HG02884 (cell line): ENCODE measurements at regions not wholly inside any gene's neighbourhood (a gene's known extent, or its start where the extent isn't known, plus 50 kb on each side); places are given as distances from the start of the nearest gene placed in this dataset.
"Not testable (repeated sequence)": the region's sequence is repeated elsewhere in the genome, so short reads cannot be mapped to it uniquely, and the experiment has no call there.

Experiments used
- ATAC-seq: cut with Tn5 transposase; IDR thresholded peaks from one replicate; pipeline ENCODE4 v1.9.1; 2021; ENCODE audit warnings: mild to moderate bottlenecking, moderate library complexity; ENCODE audit not compliant: unreplicated experiment

DNA sequence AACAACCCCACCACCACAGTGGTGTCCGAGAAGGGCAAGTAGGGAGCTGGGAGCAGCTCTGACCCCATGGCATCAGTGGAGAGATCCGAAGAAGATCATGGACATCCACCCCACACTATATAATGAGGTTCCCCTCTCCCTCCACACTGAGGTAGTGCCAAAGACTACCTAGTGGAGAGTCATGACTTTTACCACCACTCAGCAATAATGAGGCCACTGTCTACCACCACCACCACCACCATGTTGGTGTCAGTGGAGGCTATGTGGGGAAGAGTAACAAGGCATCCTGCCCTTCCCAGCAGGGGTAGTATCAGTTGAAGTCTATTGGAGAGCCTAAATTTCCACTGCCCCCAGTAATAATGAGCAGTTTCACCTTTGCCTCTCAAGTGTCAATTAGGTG, 321.7 kb upstream of the ZC3H15 start:
- ATAC-seq, result no peak

DNA sequence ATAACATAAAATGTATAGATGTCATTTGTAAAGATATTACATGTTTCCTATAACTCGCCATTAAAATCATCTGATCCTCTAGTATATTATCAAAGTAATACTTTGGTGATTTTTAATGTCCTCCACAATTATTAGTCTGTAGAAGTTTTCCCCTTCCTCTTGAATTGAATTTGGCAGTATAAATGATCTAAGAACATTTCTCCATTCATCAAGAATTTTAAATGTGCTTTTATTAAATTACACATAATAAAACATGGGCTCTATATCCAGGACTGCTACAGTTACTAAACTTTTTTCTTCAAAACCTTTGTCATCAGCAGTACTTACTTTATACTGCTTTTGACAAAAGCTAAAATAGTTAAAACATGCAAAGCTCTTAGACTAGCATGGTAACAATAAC, 315.4 kb upstream of the ZC3H15 start:
- no peak for ATAC-seq

DNA sequence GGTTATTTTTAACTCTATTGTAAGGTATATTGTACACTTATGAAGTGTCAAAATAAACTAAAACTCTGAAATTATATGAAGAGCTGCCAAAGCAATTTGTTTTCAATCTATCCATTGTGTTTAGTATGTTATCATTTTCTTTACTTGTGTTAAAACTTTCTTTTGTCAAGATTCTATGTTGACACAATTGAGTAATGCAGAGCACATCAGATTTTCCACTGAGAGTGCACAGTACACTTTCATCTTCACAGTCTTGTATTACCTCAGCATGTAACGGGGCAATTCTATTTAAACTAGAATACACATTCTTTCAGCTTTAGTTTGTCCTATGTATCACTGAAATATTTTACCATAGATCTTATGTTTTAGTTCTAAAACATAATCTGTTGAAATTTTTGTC, 304.4 kb upstream of the ZC3H15 start:
- ATAC-seq, result no peak

DNA sequence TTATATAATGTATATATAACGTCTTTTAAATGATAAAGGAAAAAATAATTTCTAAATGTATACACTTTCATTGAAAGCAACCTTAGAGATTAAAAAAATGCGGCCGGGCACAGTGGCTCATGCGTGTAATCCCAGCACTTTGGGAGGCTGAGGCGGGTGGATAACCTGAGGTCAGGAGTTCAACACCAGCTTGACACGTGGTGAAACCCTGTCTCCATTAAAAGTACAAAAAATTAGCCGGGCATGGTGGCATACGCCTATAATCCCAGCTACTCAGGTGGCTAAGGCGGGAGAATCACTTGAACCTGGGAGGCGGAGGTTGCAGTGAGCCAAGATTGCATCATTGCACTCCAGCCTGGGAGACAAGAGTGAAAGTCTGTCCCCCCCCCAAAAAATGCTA, 303.7 kb upstream of the ZC3H15 start:
- not testable (repeated sequence) for ATAC-seq

DNA sequence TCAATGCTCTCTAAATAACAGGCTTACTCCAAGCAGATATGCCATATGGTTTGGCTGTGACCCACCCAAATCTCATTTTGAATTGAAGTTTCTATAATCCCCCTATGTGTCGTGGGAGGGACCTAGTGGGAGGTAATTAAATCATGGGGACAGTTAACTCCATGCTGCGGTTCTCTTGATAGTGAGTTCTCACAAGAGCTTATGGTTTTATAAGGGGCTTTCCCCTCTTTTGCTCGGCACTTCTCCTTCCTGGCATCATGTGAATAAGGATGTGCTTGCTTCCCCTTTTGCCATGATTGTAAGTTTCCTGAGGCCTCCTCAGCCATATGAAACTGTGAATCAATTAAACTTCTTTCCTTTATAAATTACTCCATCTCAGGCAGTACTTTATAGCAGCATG, 302.7 kb upstream of the ZC3H15 start:
- no peak for ATAC-seq

DNA sequence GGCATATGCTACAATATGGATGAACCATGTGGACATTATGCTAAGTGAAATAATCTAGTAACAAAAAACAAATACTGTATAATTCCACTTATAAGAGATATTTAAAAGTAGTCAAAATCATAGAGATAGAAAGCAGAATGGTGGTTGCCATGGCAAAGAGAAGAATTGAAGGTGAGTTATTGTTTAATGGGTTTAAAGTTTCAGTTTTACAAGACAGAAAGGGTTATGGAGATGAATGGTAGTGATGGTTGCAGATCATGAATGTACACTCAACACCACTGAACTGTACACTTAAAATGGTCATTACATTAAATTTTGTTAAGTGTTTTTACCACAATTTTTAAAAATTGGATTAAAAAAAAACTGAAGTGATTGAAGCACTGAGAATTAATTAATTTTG, 298.2 kb upstream of the ZC3H15 start:
- no peak for ATAC-seq

DNA sequence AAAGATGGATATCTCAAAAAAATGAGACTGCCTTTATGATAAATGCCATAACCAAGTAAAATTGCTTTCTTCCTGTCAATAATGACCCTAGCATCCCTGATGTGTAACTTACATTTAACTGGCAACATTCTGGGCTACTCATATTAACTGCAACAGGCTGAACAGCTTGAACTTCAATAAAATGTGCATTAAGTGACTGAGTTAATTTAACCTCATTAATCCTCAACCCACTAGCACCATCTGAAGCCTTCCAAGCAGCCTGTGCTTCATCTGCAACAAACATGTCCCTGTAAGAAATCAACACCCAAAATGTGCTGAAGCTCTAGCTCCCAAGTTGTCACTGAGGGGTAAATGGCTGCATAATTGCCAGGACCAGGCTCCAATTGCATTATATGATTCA, 296.2 kb upstream of the ZC3H15 start:
- no peak for ATAC-seq

DNA sequence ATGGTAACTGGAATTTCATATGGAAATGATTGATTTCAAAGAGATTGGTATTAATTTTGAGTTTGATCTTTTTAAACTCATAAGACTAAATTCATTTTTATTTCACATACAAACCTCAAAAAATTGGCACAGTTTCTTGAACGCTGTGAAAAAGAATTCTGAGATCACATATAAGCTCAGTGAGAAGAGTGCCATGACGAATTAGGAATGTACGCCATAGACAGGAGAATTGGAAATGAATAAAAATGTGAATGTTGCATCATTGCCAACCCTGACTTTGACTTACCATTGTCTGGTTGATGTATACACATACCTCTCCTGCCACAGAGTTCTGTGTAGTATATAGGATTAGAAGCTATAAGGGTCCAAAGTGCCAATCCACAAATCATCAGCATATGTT, 290.4 kb upstream of the ZC3H15 start:
- no peak for ATAC-seq

DNA sequence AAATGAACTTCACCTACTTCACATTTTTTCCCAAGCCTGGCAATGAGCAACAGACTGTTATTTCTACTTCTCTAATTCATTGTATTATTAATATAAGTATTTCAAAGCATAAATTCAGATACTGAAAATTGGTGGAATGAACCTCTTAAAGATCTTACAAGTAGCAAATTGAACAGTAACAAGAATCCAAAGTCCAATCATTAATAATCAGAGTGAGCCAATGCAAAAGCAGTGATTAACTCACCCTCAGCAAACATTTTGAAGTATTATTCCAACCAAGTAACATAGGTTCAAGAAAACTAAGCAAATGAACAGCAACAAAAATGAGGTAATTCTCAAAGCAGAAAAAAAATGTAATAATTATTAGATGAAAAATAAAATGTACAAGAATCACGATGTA, 288.1 kb upstream of the ZC3H15 start:
- ATAC-seq, result no peak

DNA sequence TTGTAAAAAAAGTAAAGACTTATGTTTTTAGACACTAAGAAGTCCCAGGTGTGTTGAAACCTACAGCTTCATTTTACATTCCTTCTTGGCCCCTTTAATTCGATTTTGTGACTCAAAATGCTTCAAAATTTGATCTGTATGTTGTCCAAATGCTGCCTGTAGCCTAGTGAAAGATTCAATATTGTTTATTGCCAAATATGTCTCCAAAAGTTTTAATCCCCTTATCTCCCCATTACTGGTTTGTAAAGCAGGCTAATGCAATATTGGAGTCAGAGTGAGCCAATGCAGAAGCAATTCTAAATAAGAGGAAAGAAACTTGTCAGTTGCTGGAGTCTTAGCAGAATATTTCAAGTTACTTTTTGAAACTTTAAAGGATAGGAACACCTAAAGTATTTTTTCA, 287.0 kb upstream of the ZC3H15 start:
- no peak for ATAC-seq

DNA sequence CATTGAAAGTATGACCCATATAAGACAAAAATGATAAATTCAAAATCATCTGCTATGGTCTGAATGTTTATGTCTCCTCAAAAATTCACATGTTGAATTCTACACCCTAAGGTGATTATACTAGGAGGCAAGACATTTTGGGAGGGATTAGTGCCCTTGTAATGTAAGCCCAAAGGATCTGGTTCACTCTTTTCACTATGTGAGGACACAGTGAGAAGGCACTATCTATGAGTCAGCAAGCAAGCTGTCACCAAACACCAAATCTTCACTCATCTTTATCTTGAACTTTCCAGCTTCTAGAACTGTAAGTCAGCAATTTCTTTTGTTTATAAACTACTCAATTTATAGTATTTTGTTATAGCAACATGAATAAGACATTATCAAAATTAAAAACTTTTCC, 284.7 kb upstream of the ZC3H15 start:
- ATAC-seq, result no peak

DNA sequence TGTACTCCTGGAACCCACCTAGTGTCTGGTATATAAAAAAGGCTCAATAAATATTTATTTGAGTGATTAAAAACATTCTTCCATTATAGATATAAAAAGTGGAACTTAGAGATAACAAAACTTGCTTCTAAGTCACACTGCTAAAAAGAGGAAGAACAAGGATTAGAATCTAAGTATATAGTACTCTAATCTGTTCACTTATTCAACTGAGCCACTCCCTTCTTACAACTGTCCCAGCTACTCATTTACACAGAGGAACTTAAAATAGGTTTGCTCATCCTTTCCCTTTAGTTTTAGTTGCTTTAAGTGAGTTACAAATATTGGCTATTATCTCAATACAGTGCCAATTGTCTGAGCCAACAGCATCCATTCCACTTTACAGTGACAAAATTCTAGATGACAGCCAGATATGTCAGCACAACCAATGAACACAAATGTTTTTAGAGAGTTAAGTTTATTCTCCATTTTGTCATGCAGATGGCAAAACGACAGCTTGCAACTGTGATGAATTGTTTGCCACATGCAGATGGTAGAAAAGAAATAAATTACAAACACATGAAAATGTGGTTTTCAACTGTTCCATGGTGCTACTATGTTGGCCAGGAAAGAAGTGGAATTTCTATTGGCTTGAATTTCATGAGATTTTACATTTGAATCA, 280.7 kb upstream of the ZC3H15 start:
- ATAC-seq, result no peak

DNA sequence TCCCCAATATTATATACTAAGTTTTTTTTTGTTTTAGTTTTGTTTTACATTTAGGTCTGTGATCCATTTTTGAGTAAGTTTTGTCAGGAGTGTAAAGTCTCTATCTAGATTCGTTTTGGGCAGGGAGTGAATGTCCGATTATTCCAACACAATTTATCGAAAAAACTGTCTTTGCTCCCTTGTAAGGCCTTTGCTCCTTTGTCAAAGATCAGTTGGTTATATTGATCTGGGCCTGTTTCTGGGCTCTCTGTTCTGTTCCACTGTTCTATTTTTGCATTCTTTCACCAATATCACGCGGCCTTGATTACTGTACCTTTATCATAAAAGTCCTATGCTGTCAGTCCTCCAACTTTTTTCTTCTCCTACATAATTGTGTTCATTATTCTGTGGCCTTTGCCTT, 276.5 kb upstream of the ZC3H15 start:
- ATAC-seq, result no peak

DNA sequence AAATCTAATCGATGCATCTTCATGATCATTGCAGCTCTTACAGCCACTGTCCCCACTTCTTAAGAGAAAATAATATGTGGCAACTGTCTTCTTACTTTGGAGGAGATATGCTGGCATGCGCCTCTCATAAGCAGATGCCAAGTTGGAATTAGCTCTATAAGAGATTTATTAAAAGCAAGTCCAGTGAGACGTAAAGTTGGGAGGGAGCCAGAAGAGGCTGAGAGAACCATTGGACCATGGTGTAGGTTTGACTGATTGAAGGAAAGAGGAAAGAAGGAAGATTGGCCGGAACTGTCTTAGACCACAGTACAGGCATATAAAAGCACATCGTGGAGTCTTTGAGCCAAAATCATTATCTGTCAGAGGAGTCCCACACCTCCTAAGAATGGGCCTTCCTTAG, 265.7 kb upstream of the ZC3H15 start:
- no peak for ATAC-seq

DNA sequence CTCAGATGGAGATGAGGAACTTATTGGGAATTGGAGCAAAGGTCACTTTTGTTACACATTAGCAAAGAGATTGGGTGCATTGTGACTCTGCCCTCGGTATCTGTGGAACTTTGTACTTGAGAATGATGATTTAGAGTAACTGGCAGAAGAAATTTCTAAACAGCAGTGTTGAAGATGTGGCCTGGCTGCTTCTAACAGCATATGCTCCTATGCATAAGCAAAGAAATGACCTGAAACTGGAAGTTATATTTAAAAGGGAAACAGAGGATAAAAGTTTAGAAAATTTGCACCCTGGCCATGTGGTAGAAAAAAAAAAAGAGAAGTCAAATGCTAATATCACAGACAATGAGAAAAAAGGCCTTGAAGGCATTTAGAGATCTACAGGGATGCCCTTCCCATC, 256.8 kb upstream of the ZC3H15 start:
- no peak for ATAC-seq

DNA sequence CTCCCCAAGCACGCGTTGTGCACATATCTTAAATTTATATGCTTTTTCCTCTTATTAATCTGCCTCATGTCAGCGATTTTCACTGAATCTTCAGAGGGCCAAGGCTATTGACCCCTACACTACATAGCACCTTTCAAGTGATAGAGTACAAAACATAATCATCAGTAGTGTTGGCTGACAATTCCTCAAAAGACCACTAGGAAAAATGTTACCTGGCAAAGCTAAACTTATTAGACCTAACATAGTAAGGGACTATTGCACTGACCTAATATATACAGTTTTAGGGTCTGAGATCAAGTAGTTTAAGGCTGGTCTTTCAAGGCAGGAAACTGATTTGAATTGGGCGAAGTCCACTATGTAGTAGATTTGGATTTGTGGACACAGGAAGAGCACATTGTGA, 244.2 kb upstream of the ZC3H15 start:
- no peak for ATAC-seq

DNA sequence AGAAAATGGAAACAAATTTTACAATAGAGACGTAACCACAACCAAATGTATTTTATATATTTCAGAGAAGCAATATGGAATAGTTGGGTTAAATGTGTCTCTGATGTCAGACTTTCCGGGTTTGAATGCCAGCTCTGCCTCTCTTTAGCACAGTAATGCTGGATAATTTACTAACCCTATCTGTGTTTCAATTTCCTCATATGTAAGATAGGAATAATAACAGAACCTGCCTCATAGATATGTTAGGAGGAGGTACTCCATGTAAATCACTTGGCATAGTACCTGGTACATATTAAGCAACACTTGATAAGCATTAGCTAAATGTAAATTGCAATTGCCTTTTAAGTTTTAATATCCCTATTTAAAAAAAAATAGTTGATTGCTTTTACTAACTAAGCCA, 231.3 kb upstream of the ZC3H15 start:
- ATAC-seq, result no peak

DNA sequence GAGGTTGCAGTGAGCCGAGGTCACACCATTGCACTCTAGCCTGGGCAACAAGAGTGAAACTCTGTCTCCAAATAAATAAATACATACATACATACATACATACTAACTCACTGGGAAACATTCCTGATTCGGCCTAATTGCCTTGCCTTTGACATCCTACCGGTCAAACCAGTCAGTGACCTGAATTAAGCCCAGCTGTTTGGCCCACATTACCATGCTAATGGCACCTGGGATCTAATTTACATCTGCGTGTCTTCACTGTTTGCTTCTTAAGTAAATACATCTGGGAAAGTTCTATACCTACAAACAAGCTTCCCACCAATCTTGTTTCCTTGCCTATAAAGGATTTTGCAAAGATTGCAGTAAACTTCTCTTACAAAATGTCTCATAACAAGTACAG, 230.2 kb upstream of the ZC3H15 start:
- ATAC-seq, result no peak

DNA sequence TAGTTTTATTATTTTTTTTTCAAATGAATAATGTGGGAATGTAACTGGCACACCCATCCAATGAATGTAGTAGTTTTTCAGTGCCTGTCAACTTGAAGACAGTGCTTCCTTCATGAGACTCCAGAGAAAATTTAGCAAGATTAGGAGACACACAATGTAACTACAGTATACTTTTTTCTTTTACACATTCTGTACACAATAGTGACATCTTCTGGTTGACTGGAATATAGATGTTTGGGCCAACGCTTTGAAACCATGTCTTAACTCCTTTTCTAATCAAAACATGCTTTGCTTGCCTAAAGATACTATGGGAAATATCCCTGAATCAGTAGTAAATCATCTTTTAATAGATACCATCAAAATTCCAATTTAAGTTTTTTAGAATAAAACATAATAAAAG, 229.5 kb upstream of the ZC3H15 start:
- peak; percentile 81 for ATAC-seq

DNA sequence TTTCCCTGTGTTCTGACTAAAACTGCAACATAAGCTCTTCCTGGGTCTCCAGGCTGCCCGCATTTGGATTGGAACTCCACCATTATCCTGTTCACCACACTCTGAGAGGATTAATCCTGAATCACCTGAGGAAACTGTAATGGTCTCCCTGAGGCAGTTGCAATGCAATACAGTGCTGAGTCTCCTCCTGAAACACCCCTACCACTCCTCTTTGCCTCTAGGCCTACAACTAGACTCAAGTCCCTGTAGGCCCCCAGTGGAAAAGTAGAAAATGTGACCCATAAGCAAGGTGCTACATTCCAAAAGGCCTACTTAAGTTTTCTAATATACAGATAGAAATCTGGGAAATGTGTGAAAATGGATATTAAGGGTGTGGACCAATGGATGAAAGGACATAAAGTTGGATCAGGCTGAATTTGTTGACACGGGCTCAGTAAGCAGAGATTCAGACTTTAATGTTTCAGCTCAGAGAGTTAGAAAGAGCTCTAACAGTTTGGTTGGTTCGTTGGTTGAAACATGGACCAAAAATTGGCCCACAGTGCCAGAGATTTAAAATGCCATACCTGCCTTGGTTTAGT, 222.3 kb upstream of the ZC3H15 start:
- ATAC-seq, result no peak

DNA sequence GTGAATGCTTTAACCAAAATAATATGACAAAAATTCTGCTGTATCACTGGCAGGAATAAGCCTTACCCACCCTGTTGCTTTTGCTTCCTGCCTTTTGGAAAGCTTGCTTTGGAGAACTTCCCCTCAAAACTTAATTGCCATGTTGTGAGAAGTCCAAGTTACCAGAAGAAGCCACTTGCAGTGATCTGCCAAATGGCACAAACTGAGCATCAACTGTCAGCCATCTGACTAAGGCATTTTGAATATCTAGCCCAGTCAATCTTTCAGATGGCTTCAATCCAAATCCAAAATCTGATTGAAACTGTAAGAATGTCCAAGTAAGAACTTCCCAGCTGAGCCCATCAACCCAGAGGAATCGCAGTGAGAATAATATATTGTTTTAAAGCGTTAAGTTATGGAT, 216.5 kb upstream of the ZC3H15 start:
- ATAC-seq, result no peak

DNA sequence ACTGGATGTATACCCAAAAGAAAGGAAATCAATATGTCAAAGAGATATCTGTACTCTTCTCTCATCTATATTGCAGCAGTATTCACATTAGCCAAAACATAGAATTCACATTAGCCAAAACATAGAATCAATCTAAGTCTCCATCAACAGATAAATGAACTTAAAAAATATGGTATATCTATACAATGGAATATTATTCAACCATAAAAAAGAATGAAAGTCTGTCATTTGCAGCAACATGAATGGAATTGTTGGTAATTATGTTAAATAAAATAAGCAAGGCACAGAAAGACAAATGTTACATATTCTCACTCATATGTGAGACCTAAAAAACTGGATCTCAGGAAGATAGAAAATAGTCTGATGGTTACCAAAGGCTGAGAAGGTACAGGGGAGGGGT, 212.1 kb upstream of the ZC3H15 start:
- ATAC-seq, result no peak

DNA sequence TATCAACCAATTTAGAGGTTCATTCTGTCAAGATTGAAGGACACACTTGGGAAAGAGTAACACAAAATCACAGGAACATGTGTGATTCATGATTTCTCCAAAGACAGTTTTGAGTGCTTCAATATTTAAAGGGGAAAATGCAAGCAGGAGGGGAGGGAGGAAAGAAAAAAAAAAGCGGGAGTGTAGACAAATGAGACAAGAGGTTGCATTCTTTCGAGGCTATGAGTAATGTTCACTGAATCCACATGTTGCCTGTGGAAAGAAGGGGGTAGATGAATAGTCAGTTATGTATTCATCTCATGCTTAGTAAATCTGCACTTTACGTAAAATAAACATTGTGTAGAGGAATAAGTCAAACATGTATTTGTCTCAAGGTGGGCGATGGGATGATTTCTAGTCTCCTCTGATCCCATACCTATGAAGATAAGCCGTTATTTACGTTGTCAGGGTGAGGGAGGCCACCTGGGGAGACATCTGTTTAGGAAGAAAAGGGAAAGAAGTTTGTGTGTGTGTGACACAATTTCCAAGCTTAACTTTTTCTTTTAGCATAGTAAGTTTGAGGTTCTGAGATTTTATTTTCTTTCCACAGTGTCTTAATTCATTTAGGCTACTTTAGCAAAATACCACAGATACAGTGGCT, 211.0 kb upstream of the ZC3H15 start:
- no peak for ATAC-seq
